ENCODE measurements at regions not wholly inside any gene's neighbourhood (a gene's known extent, or its start where the extent isn't known, plus 50 kb on each side); places are given as distances from the start of the nearest gene placed in this dataset.
"Not testable (repeated sequence)": the region's sequence is repeated elsewhere in the genome, so short reads cannot be mapped to it uniquely, and the experiment has no call there.

GRCh38 chr18:44362213-44362612, 318.5 kb upstream of the SETBP1 start:
- not testable (repeated sequence) for DNase-seq

- no peak for DNase-seq
These were observed 309.8 kb upstream of the SETBP1 start for GRCh38 chr18:44370861-44371260.

GRCh38 chr18:44374966-44375365, 305.7 kb upstream of the SETBP1 start:
- no peak for DNase-seq

GRCh38 chr18:44386401-44386800, 294.3 kb upstream of the SETBP1 start:
- DNase-seq = no peak

- no peak for DNase-seq
These were observed 292.4 kb upstream of the SETBP1 start for GRCh38 chr18:44388329-44388728.

GRCh38 chr18:44392933-44393332, 287.8 kb upstream of the SETBP1 start:
- DNase-seq = no peak

GRCh38 chr18:44393406-44393805, 287.3 kb upstream of the SETBP1 start:
- no peak for DNase-seq

GRCh38 chr18:44396550-44396949, 284.1 kb upstream of the SETBP1 start:
- DNase-seq = no peak

- DNase-seq = no peak
These were observed 271.6 kb upstream of the SETBP1 start for GRCh38 chr18:44409071-44409470.

GRCh38 chr18:44409515-44409914, 271.2 kb upstream of the SETBP1 start:
- DNase-seq = no peak

- no peak for DNase-seq
These were observed 269.9 kb upstream of the SETBP1 start for GRCh38 chr18:44410740-44411139.

- DNase-seq = no peak
These were observed 269.3 kb upstream of the SETBP1 start for GRCh38 chr18:44411262-44411905.

- no peak for DNase-seq
These were observed 268.7 kb upstream of the SETBP1 start for GRCh38 chr18:44411976-44412375.

- no peak for DNase-seq
These were observed 256.7 kb upstream of the SETBP1 start for GRCh38 chr18:44423814-44424644.

- no peak for DNase-seq
These were observed 256.0 kb upstream of the SETBP1 start for GRCh38 chr18:44424645-44425035.

- no peak for DNase-seq
These were observed 255.5 kb upstream of the SETBP1 start for GRCh38 chr18:44425161-44425560.

GRCh38 chr18:44437603-44438002, 243.1 kb upstream of the SETBP1 start:
- DNase-seq = no peak

GRCh38 chr18:44450226-44450625, 230.5 kb upstream of the SETBP1 start:
- DNase-seq = no peak

GRCh38 chr18:44452346-44452745, 228.3 kb upstream of the SETBP1 start:
- DNase-seq = no peak

- no peak for DNase-seq
These were observed 227.2 kb upstream of the SETBP1 start for GRCh38 chr18:44453505-44453904.

- DNase-seq = no peak
These were observed 221.9 kb upstream of the SETBP1 start for GRCh38 chr18:44458777-44459176.

GRCh38 chr18:44464398-44465180, 216.1 kb upstream of the SETBP1 start:
- DNase-seq = no peak

- no peak for DNase-seq
These were observed 215.3 kb upstream of the SETBP1 start for GRCh38 chr18:44465381-44465841.

GRCh38 chr18:44466997-44467396, 213.7 kb upstream of the SETBP1 start:
- DNase-seq = no peak

All from CD4-positive, alpha-beta T cell treated with Interferon alpha-2 for 1 hour (primary cell).